ENCODE measurements at regions not wholly inside any gene's neighbourhood (a gene's known extent, or its start where the extent isn't known, plus 50 kb on each side); places are given as distances from the start of the nearest gene placed in this dataset.

DNA sequence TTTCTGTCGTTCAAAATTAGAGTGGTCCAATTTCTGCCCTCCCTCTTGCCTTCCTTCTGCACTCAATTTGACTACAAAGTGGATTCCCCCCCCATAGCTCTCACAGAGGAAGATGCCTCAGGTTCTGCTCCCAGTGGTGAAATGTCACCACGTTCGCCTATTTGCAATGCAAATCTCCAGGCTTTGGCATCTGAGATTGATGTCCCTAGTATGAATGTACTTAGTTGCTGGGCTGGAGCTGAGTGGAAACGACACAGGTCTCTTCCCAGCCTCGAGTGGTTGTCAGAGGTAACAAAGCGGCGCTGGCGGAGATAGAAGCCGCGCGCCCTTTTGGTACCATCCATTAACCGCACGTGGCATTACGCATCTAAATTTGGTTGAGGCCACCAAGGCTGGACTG, 860.1 kb downstream of the MCTP2 start:
- H3K27me3 ChIP-seq (replicated peaks; ENCODE audit: insufficient read depth, low read depth, low read length, poor library complexity) = no peaks in the 10 kb centered on the region
- H3K36me3 ChIP-seq (ENCODE audit: insufficient read depth, low read length, poor library complexity, severe bottlenecking) = no peaks in the 10 kb centered on the region
- H3K4me3 ChIP-seq (ENCODE audit: low read depth, low read length, poor library complexity, severe bottlenecking) = no peak overlapping the region
- TF ChIP-seq, protein P1, sequence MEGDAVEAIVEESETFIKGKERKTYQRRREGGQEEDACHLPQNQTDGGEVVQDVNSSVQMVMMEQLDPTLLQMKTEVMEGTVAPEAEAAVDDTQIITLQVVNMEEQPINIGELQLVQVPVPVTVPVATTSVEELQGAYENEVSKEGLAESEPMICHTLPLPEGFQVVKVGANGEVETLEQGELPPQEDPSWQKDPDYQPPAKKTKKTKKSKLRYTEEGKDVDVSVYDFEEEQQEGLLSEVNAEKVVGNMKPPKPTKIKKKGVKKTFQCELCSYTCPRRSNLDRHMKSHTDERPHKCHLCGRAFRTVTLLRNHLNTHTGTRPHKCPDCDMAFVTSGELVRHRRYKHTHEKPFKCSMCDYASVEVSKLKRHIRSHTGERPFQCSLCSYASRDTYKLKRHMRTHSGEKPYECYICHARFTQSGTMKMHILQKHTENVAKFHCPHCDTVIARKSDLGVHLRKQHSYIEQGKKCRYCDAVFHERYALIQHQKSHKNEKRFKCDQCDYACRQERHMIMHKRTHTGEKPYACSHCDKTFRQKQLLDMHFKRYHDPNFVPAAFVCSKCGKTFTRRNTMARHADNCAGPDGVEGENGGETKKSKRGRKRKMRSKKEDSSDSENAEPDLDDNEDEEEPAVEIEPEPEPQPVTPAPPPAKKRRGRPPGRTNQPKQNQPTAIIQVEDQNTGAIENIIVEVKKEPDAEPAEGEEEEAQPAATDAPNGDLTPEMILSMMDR (conservative IDR thresholded peaks at IDR 0.05; ENCODE audit: low read depth, low read length) = no peak
- TF ChIP-seq EZH2 (IDR thresholded peaks at IDR 0.05; ENCODE audit: borderline replicate concordance, low read depth, low read length, poor library complexity, severe bottlenecking) = no peak
- no peak overlapping the region for H3K27ac ChIP-seq (ENCODE audit: low read depth, low read length, poor library complexity, severe bottlenecking)
- POLR2A ChIA-PET (ENCODE audit: low non-redundant PET) = no interaction called here
- intact Hi-C loops (cut with micrococcal nuclease; ENCODE audit: unreplicated experiment) = no loop called here
- no TSS peak for BruUV-seq (replicated peaks)
- DNase-seq (ENCODE audit: low spot score) = no peak
- CTCF ChIA-PET = no interaction called here
- H3K4me1 ChIP-seq (ENCODE audit: insufficient read depth, low read length, poor library complexity, severe bottlenecking) = no peaks in the 10 kb centered on the region
- H3K9me3 ChIP-seq (ENCODE audit: low read depth, low read length, poor library complexity, severe bottlenecking) = no peaks in the 10 kb centered on the region

DNA sequence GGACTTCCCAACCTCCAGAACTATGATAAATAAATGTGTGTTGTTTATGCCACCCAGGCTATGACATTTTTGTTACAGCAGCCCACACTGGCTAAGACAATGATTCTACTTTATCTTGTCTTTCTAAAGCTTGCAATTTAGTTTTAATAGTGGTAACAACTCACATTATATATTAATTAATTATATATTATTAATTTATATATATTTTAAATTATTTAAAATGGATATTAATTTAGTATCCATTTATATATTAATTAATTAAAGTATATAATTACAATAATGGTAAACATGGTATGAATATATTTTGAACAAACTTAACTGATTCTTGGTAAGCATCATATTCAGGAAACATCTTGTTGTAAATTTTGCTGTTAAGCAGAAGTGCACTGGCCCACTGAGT, 863.9 kb downstream of the MCTP2 start:
- intact Hi-C loops (cut with micrococcal nuclease; ENCODE audit: unreplicated experiment) = no loop called here
- Histone ChIP-seq H3K27me3 (replicated peaks; ENCODE audit: insufficient read depth, low read depth, low read length, poor library complexity) (no peaks in the 10 kb centered on the region), H3K27ac (ENCODE audit: low read depth, low read length, poor library complexity, severe bottlenecking) (no peak overlapping the region), H3K9me3 (ENCODE audit: low read depth, low read length, poor library complexity, severe bottlenecking) (no peaks in the 10 kb centered on the region), H3K36me3 (ENCODE audit: insufficient read depth, low read length, poor library complexity, severe bottlenecking) (no peaks in the 10 kb centered on the region), H3K4me3 (ENCODE audit: low read depth, low read length, poor library complexity, severe bottlenecking) (no peak overlapping the region), H3K4me1 (ENCODE audit: insufficient read depth, low read length, poor library complexity, severe bottlenecking) (no peaks in the 10 kb centered on the region)
- ChIA-PET CTCF (no interaction called here), POLR2A (ENCODE audit: low non-redundant PET) (no interaction called here)
- DNase-seq (ENCODE audit: low spot score) = no peak
- TF ChIP-seq EZH2 (IDR thresholded peaks at IDR 0.05; ENCODE audit: borderline replicate concordance, low read depth, low read length, poor library complexity, severe bottlenecking) = no peak
- TF ChIP-seq, protein P1 (conservative IDR thresholded peaks at IDR 0.05; ENCODE audit: low read depth, low read length) = no peak
- BruUV-seq (replicated peaks) = no TSS peak

DNA sequence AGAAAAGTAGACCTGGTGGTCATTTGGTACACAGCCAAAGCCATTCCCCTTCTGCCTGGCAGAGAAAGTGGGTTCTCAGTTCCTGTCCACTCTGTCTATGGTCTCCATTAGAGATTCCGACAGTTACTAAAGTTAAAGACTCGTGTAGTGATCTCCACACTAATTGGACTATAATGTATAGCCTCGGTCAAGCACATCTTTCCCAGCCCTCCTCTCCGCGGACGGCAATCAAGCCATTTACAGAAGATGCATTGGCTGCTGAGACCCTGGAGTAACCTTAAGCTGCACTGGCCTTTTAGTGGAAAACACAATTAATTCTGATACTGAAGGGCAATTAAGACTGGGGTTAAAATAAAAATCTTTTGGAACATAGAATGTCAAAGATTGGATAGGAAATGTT, 865.3 kb downstream of the MCTP2 start:
- CTCF ChIA-PET = no interaction called here

More for the DNA sequence above, 865.3 kb downstream of the MCTP2 start:
- intact Hi-C loops (cut with micrococcal nuclease; ENCODE audit: unreplicated experiment) = no loop called here
- H3K9me3 ChIP-seq (ENCODE audit: low read depth, low read length, poor library complexity, severe bottlenecking) = no peaks in the 10 kb centered on the region
- POLR2A ChIA-PET (ENCODE audit: low non-redundant PET) = no interaction called here
- H3K27me3 ChIP-seq (replicated peaks; ENCODE audit: insufficient read depth, low read depth, low read length, poor library complexity) = no peaks in the 10 kb centered on the region
- no peak for DNase-seq (ENCODE audit: low spot score)
- no peaks in the 10 kb centered on the region for H3K4me1 ChIP-seq (ENCODE audit: insufficient read depth, low read length, poor library complexity, severe bottlenecking)
- no peaks in the 10 kb centered on the region for H3K36me3 ChIP-seq (ENCODE audit: insufficient read depth, low read length, poor library complexity, severe bottlenecking)
- no TSS peak for BruUV-seq (replicated peaks)
- H3K27ac ChIP-seq (ENCODE audit: low read depth, low read length, poor library complexity, severe bottlenecking) = no peak overlapping the region
- TF ChIP-seq, protein P1 (conservative IDR thresholded peaks at IDR 0.05; ENCODE audit: low read depth, low read length) = no peak
- TF ChIP-seq EZH2 (IDR thresholded peaks at IDR 0.05; ENCODE audit: borderline replicate concordance, low read depth, low read length, poor library complexity, severe bottlenecking) = no peak
- no peak overlapping the region for H3K4me3 ChIP-seq (ENCODE audit: low read depth, low read length, poor library complexity, severe bottlenecking)
